Left colon (tissue), 2 donors: ENCODE measurements at regions not wholly inside any gene's neighbourhood (a gene's known extent, or its start where the extent isn't known, plus 50 kb on each side); places are given as distances from the start of the nearest gene placed in this dataset.

Experiments used
- ATAC-seq: fragments of 200-7000 bp; cut with Tn5 transposase; one replicate; pipeline ENCODE4 v1.9.1; 2020; ENCODE audit warnings: mild to moderate bottlenecking, moderate library complexity
- DNase-seq, 2 donors: peaks; one replicate each; pipeline ENCODE4 v3.0.0-alpha.2; 2020
- intact Hi-C, 2 donors: fragments of 100-400 bp; cut with DNase I in 1 of 2; cut with micrococcal nuclease in 1 of 2; formaldehyde crosslinking; loops; one replicate each; pipeline versions ENCODE4 v1.11.2 to v1.14.0; 2022; cut with DNase I, micrococcal nuclease
- donor health status: DM: no; HTN: no; CAD: no.
- donor health status: DM: yes; HTN: yes; CAD: no.

DNA sequence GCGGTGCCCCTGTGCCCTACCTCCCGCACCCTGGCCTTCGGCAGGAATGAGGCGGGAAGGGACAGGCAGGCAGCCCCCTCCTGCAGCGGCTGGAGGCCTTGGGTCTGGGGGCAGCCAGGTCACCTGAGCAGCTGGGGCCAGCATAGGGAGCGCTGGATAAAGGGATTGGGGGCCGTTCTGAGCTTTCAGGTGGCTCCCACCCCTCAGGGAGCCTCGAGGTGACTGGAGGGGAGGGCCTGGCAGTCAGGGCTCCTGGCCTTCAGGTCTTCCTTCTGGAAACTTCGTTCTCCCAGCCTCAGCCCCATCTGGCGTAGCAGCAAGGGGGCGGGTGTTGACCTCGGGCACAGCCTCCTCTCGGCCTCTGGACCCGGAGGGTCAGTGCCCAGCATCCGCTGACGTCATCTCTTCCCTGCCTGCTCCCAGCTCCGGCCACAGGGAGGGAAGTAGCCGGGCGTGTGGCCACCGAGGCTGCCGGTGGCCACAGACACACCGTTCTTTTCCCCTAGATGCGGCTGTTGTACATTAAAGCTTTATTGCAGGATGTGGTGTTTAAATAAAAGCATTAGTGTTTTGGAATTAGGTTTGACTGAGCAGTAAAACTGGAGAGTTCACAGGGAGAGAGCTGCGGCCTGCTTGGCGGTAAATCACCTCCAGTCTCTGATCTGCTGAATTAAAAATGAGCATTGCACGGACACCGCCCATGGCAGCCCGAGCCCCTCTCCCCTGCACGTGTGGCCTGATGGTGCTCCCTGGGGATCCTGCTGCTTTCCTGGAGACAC lies 80.0 kb upstream of the GATA5 start:
- intact Hi-C loops = no loop called here
- DNase-seq (no peak), ATAC-seq (peak; percentile 43)

- intact Hi-C loops = no loop called here
- DNase-seq (no peak), ATAC-seq (no peak)
Measured at GRCh38 chr20:62557462-62557861, 81.7 kb upstream of the GATA5 start.

- DNase-seq = no peak
- intact Hi-C loops = no loop called here
- no peak for ATAC-seq
Measured at GRCh38 chr20:62557999-62558408, 82.2 kb upstream of the GATA5 start.

DNA sequence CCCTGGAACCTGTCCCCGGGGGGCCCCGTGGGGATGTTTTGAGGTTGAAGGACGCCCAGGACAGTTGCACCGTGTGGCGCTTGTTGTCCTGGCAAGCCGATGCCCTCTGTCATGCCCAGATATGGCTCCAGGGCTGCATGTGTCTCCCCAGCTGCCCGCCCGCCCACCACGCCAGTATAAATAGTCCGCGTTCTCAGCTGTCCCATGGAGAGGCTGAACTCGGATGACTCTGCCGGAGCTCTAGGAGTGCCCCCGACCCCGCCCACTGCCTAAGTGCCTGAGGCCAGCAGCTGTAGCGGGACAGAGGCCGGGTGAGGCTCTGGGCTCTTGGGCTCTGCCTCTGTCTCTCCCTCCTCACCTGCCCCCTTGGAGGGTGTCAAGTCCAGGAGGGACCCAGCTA lies 83.0 kb upstream of the GATA5 start:
- ATAC-seq = no peak
- peak in 1 of 2 donors; percentile 50 for DNase-seq
- intact Hi-C loops = no loop called here

- intact Hi-C loops = no loop called here
- no peak for ATAC-seq
- DNase-seq = no peak
Measured at GRCh38 chr20:62560162-62560561, 82.1 kb upstream of the SLCO4A1 start.

DNA sequence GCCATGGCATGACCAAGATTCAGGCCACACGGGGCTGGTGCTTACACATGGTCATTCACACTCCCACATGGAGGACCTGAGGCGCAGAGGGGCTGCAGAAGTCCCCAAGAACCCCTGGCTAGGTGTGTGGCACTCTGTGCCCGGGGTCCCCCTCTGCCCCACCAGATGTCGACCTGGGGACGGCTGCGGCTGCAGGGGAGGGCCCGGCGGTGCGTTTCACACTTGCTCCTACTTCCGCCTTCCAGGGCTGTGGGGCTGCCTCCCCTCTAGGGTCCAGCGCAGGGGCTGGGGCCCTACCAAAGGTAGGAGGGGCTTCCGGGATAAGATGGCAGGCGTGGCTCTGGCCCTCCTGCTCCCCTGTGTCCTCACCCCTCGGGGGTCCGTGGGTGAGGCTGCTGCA lies 81.1 kb upstream of the SLCO4A1 start:
- intact Hi-C loops = no loop called here
- no peak for ATAC-seq

GRCh38 chr20:62561948-62562347 lies 80.4 kb upstream of the SLCO4A1 start:
- no peak for DNase-seq
- intact Hi-C loops = no loop called here
- ATAC-seq = no peak

More for the DNA sequence above, 81.1 kb upstream of the SLCO4A1 start:
- no peak for DNase-seq

DNA sequence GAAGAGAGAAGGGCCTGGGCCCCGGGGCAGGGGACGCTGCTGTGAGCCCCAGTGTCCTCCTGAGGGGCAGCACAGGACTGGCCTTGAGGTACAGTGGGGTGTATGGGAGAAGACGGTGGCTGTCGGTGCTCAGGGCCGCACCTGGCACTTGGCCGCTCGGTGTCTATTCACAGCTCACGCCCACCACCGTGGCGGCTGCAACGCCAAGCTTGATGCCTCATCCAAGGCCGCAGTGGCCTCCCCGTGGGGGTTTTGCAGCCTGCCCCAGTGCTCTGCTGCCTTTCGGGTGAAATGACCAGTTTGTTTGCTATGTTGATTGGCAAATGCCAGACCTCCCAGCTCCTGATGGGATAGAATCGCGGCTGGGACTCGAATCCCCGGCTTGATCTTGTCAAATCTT lies 79.5 kb upstream of the SLCO4A1 start:
- DNase-seq (no peak), ATAC-seq (no peak)
- intact Hi-C loops = no loop called here

GRCh38 chr20:62563561-62563960 lies 78.7 kb upstream of the SLCO4A1 start:
- ATAC-seq (no peak), DNase-seq (no peak)
- intact Hi-C loops = no loop called here

GRCh38 chr20:62564456-62565245 lies 77.7 kb upstream of the SLCO4A1 start:
- intact Hi-C loops = no loop called here
- DNase-seq (no peak), ATAC-seq (no peak)

- intact Hi-C loops = no loop called here
- DNase-seq (no peak), ATAC-seq (no peak)
Measured at GRCh38 chr20:62566266-62566665, 76.0 kb upstream of the SLCO4A1 start.

DNA sequence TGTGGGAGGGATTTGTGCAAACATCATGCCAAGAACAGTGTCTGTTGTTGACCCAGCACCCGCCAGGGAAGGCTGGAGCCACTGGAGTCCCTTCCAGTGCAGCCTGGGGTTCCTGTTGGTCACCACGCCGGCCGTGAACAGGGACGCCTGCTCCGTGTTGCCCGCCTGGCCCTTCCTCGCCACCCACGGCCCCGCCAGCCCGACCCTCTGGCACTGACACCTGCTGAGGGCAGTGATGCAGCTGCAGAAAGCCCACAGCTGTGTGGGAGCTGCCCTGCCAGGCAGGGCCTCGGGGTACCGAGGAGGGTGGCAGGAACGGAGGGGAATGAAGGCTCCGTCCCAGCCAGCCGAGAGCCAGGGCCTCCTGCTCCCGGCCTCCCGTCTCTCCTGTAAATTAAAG lies 75.5 kb upstream of the SLCO4A1 start:
- ATAC-seq (no peak), DNase-seq (no peak)
- intact Hi-C loops = no loop called here

- intact Hi-C loops = no loop called here
- ATAC-seq = no peak
Measured at GRCh38 chr20:62567246-62568044, 74.9 kb upstream of the SLCO4A1 start.

DNA sequence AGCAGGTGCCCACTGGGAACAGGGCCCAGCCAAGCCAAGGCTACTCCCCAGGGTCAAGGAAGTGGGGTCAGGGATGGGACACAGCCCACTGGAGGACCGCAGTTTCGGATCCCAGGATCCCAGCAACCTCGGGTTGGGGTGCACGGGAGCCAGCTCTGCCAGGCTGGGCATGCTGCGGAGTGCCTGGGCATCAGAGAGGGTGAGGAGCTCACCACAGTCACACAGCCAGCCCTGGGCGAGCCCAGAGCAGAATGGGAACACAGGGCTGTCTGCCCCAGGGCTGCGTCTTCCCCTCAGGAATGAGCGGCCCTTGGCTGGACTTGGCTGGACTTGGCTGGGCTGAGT lies 74.3 kb upstream of the SLCO4A1 start:
- intact Hi-C loops = no loop called here
- DNase-seq = no peak

More at GRCh38 chr20:62567246-62568044, 74.9 kb upstream of the SLCO4A1 start:
- DNase-seq = no peak

GRCh38 chr20:62569615-62570014 lies 72.7 kb upstream of the SLCO4A1 start:
- ATAC-seq (no peak), DNase-seq (no peak)
- intact Hi-C loops = no loop called here

More for the DNA sequence above, 74.3 kb upstream of the SLCO4A1 start:
- no peak for ATAC-seq

DNA sequence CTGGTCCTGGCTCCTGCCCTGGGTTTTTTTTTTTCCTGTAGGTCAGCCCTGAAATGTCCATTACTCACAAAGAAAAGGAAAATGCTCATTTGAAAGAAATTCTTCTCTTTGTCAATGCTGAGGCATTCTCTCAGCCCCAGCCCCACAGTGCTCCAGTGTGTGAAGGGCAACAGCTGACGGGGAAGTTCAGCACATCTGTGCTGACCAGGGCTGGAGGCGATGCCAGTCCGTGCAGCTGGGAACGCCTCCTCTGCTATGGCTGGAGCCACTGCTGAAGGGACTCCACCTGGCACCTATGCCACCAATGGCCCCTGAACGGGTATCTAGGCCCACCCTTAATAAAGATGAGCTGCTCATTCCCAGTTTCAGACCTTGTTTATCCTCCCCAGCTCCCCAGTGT lies 71.9 kb upstream of the SLCO4A1 start:
- intact Hi-C loops = no loop called here
- no peak for ATAC-seq

GRCh38 chr20:62570897-62571668 lies 71.2 kb upstream of the SLCO4A1 start:
- DNase-seq (no peak), ATAC-seq (no peak)
- intact Hi-C loops = no loop called here

More for the DNA sequence above, 71.9 kb upstream of the SLCO4A1 start:
- DNase-seq = no peak

DNA sequence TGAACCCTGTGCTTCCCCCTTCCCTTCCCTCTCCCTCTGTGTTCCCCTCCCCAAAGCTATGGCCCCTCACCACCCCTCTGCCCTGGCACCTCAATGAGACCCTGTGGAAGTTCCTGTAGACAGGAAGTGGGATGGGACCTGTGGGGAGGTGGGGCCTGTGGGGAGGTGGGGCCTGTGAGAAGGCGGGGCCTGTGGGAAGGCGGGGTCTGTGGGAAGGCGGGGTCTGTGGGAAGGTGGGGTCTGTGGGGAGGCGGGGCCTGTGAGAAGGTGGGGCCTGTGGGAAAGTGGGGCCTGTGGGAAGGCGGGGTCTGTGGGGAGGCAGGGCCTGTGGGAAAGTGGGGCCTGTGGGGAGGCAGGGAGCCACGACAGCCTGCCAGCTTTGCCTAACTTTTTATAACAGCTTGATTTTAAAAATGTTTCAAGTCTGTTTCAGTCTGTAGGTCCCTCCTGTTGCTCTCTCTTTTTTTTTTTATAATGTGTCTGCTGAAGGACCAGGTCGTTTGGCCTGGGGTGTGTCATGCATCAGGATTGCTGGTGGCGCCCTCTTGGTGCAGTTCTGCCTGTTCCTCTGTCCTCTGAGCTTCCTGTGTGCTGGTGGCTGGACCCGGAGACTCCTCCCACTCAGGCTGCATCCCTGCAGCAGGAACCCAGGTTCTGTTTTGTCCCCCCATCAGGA lies 70.5 kb upstream of the SLCO4A1 start:
- intact Hi-C loops = no loop called here
- no peak for DNase-seq
- ATAC-seq = no peak
